ENCODE measurements at regions not wholly inside any gene's neighbourhood (a gene's known extent, or its start where the extent isn't known, plus 50 kb on each side); places are given as distances from the start of the nearest gene placed in this dataset.
"Not testable (repeated sequence)": the region's sequence is repeated elsewhere in the genome, so short reads cannot be mapped to it uniquely, and the experiment has no call there.

- DNase-seq (ENCODE audit: low spot score): no peak
Measured at GRCh38 chr11:37914859-37915258, 1316.8 kb upstream of the RAG2 start.

GRCh38 chr11:37908219-37908548 is 1310.1 kb upstream of the RAG2 start:
- no peak for DNase-seq (ENCODE audit: low spot score)

GRCh38 chr11:37907436-37908218 is 1309.6 kb upstream of the RAG2 start:
- DNase-seq (ENCODE audit: low spot score): no peak

GRCh38 chr11:37905707-37906417 is 1307.8 kb upstream of the RAG2 start:
- DNase-seq (ENCODE audit: low spot score): no peak

GRCh38 chr11:37896016-37896415 is 1298.0 kb upstream of the RAG2 start:
- no peak for DNase-seq (ENCODE audit: low spot score)

- DNase-seq (ENCODE audit: low spot score): no peak
Measured at GRCh38 chr11:37881741-37882140, 1283.7 kb upstream of the RAG2 start.

GRCh38 chr11:37861671-37862070 is 1263.6 kb upstream of the RAG2 start:
- DNase-seq (ENCODE audit: low spot score): no peak

GRCh38 chr11:37858806-37859537 is 1260.9 kb upstream of the RAG2 start:
- not testable (repeated sequence) for DNase-seq (ENCODE audit: low spot score)

- DNase-seq (ENCODE audit: low spot score): no peak
Measured at GRCh38 chr11:37858398-37858797, 1260.4 kb upstream of the RAG2 start.

- DNase-seq (ENCODE audit: low spot score): no peak
Measured at GRCh38 chr11:37857726-37858125, 1259.7 kb upstream of the RAG2 start.

- no peak for DNase-seq (ENCODE audit: low spot score)
Measured at GRCh38 chr11:37849706-37850105, 1251.7 kb upstream of the RAG2 start.

GRCh38 chr11:37843603-37844002 is 1245.6 kb upstream of the RAG2 start:
- DNase-seq (ENCODE audit: low spot score): no peak

GRCh38 chr11:37841016-37841415 is 1243.0 kb upstream of the RAG2 start:
- DNase-seq (ENCODE audit: low spot score): no peak

GRCh38 chr11:37840345-37840744 is 1242.3 kb upstream of the RAG2 start:
- DNase-seq (ENCODE audit: low spot score): not testable (repeated sequence)

- no peak for DNase-seq (ENCODE audit: low spot score)
Measured at GRCh38 chr11:37830529-37830928, 1232.5 kb upstream of the RAG2 start.

- DNase-seq (ENCODE audit: low spot score): no peak
Measured at GRCh38 chr11:37817727-37818270, 1219.8 kb upstream of the RAG2 start.

GRCh38 chr11:37812281-37812880 is 1214.3 kb upstream of the RAG2 start:
- no peak for DNase-seq (ENCODE audit: low spot score)

- DNase-seq (ENCODE audit: low spot score): no peak
Measured at GRCh38 chr11:37811349-37811748, 1213.3 kb upstream of the RAG2 start.

GRCh38 chr11:37804666-37805065 is 1206.6 kb upstream of the RAG2 start:
- DNase-seq (ENCODE audit: low spot score): no peak

- DNase-seq (ENCODE audit: low spot score): no peak
Measured at GRCh38 chr11:37788141-37788877, 1190.3 kb upstream of the RAG2 start.

- no peak for DNase-seq (ENCODE audit: low spot score)
Measured at GRCh38 chr11:37786214-37786755, 1188.2 kb upstream of the RAG2 start.
